Left ventricle myocardium inferior (tissue), 1 donor: ENCODE measurements at regions not wholly inside any gene's neighbourhood (a gene's known extent, or its start where the extent isn't known, plus 50 kb on each side); places are given as distances from the start of the nearest gene placed in this dataset.

Source experiments
- DNase-seq: peaks from one replicate; pipeline ENCODE4 v3.0.0-alpha.2; 2020
- H3K27ac ChIP-seq: fragments of 200-600 bp; replicated peaks from 2 replicates; pipeline ENCODE4 v1.8.0; 2021
- H3K27me3 ChIP-seq: fragments of 200-600 bp; 2 replicates; pipeline ENCODE4 v1.8.0; 2021; ENCODE audit warnings: low read depth
- H3K36me3 ChIP-seq: fragments of 200-600 bp; 2 replicates; pipeline ENCODE4 v1.8.0; 2021
- H3K4me1 ChIP-seq: fragments of 200-600 bp; 2 replicates; pipeline ENCODE4 v1.8.0; 2021
- H3K4me3 ChIP-seq: fragments of 200-600 bp; 2 replicates; pipeline ENCODE4 v1.8.0; 2021; ENCODE audit warnings: mild to moderate bottlenecking, moderate library complexity
- H3K9me3 ChIP-seq: fragments of 200-600 bp; replicated peaks from 2 replicates; pipeline ENCODE4 v1.8.0; 2021
- CTCF ChIP-seq: fragments of 200-600 bp; IDR thresholded peaks from 2 replicates; pipeline ENCODE4 v1.8.0; 2021; ENCODE audit warnings: antibody characterized with exemption, mild to moderate bottlenecking, borderline replicate concordance
- intact Hi-C: fragments of 100-400 bp; cut with micrococcal nuclease; formaldehyde crosslinking; loops from one replicate; pipeline ENCODE4 v1.11.0; 2022
- donor health status: DM: no; HTN: yes; CAD: no; lungs with severe emphysema.

- DNase-seq = no peak
- Histone ChIP-seq H3K9me3 (peaks cover 9% of the 10 kb centered on the region), H3K27me3 (peaks cover 6% of the 10 kb centered on the region), H3K36me3 (no peaks in the 10 kb centered on the region), H3K27ac (no peak overlapping the region), H3K4me1 (no peaks in the 10 kb centered on the region), H3K4me3 (no peak overlapping the region)
- intact Hi-C loops = no loop called here
- TF ChIP-seq CTCF = no peak
Measured at GRCh38 chr12:125304029-125304428, 238.8 kb downstream of the AACS start.

GRCh38 chr12:125305231-125305630 is 240.0 kb downstream of the AACS start:
- no peak for TF ChIP-seq CTCF
- H3K27ac ChIP-seq = no peak overlapping the region
- H3K36me3 ChIP-seq = no peaks in the 10 kb centered on the region
- no peak for DNase-seq
- peaks cover 10% of the 10 kb centered on the region for H3K27me3 ChIP-seq
- no peaks in the 10 kb centered on the region for H3K4me1 ChIP-seq
- H3K4me3 ChIP-seq = no peak overlapping the region
- intact Hi-C loops = no loop called here
- H3K9me3 ChIP-seq = peaks cover 10% of the 10 kb centered on the region

GRCh38 chr12:125310461-125310860 is 245.2 kb downstream of the AACS start:
- Histone ChIP-seq H3K4me1 (no peaks in the 10 kb centered on the region), H3K27ac (no peak overlapping the region), H3K4me3 (no peak overlapping the region), H3K9me3 (peaks cover 5% of the 10 kb centered on the region), H3K36me3 (no peaks in the 10 kb centered on the region), H3K27me3 (peaks cover 38% of the 10 kb centered on the region)
- intact Hi-C loops = no loop called here
- no peak for TF ChIP-seq CTCF
- no peak for DNase-seq

GRCh38 chr12:125311050-125311449 is 245.8 kb downstream of the AACS start:
- H3K27ac ChIP-seq = no peak overlapping the region
- H3K4me1 ChIP-seq = no peaks in the 10 kb centered on the region
- no peak overlapping the region for H3K4me3 ChIP-seq
- intact Hi-C loops = no loop called here
- no peaks in the 10 kb centered on the region for H3K36me3 ChIP-seq
- peaks cover 44% of the 10 kb centered on the region for H3K27me3 ChIP-seq
- DNase-seq = no peak
- no peak for TF ChIP-seq CTCF
- H3K9me3 ChIP-seq = peaks cover 5% of the 10 kb centered on the region

GRCh38 chr12:125312471-125312870 is 247.2 kb downstream of the AACS start:
- no peak for DNase-seq
- no peak for TF ChIP-seq CTCF
- Histone ChIP-seq H3K36me3 (no peaks in the 10 kb centered on the region), H3K4me1 (no peaks in the 10 kb centered on the region), H3K27me3 (peaks cover 56% of the 10 kb centered on the region), H3K9me3 (peaks cover 5% of the 10 kb centered on the region), H3K4me3 (no peak overlapping the region), H3K27ac (no peak overlapping the region)
- intact Hi-C loops = no loop called here
